ENCODE measurements at regions not wholly inside any gene's neighbourhood (a gene's known extent, or its start where the extent isn't known, plus 50 kb on each side); places are given as distances from the start of the nearest gene placed in this dataset.
"Not testable (repeated sequence)": the region's sequence is repeated elsewhere in the genome, so short reads cannot be mapped to it uniquely, and the experiment has no call there.

GRCh38 chr7:79767192-79767591 lies 313.7 kb upstream of the MAGI2 start:
- TF ChIP-seq CTCF, POLR2A (IDR thresholded peaks at IDR 0.05): not testable (repeated sequence)

Measured in Peyer's patch (tissue), 4 donors.